OCI-LY1 (cell line): ENCODE measurements at regions not wholly inside any gene's neighbourhood (a gene's known extent, or its start where the extent isn't known, plus 50 kb on each side); places are given as distances from the start of the nearest gene placed in this dataset.

ENCODE experiments used
- CTCF ChIP-seq: fragments of 200-600 bp; sonication (generic), shearing (Covaris generic); IDR thresholded peaks from 2 replicates; pipeline ENCODE4 v1.5.1; 2017; ENCODE audit warnings: mild to moderate bottlenecking, antibody characterized with exemption, low read length, moderate library complexity, mixed read lengths
- EZH2 ChIP-seq: fragments of 200-600 bp; sonication (generic), shearing (Covaris generic); IDR thresholded peaks from 2 replicates; pipeline ENCODE4 v1.8.0; 2017; ENCODE audit warnings: borderline replicate concordance, mixed run types, mild to moderate bottlenecking, antibody characterized with exemption, low read length, moderate library complexity, mixed read lengths

- TF ChIP-seq CTCF (no peak), EZH2 (no peak)
These were observed 743.2 kb upstream of the GRIA3 start for GRCh38 chrX:122440832-122441231.
